Activated T-cell treated with anti-CD3 and anti-CD28 coated beads, Interleukin-2, amount 50 U/mL, for 4 hours (primary cell): ENCODE measurements at regions not wholly inside any gene's neighbourhood (a gene's known extent, or its start where the extent isn't known, plus 50 kb on each side); places are given as distances from the start of the nearest gene placed in this dataset.

Experiments used
- ATAC-seq, 2 donors: fragments of 200-7000 bp; cut with Tn5 transposase; one replicate each; pipeline ENCODE4 v1.10.0; 2021
- DNase-seq: peaks from one replicate; pipeline ENCODE4 v3.0.0-alpha.2; 2020
- H3K27me3 Mint-ChIP-seq: one replicate; pipeline ENCODE4 v1.8.0; 2021; ENCODE audit warnings: low read depth, mixed read lengths
- H3K36me3 Mint-ChIP-seq: one replicate; pipeline ENCODE4 v1.8.0; 2022; ENCODE audit warnings: mixed read lengths; ENCODE audit not compliant: insufficient read depth
- H3K4me1 Mint-ChIP-seq: one replicate; pipeline ENCODE4 v1.8.0; 2021; ENCODE audit warnings: low read depth, mixed read lengths
- H3K4me3 Mint-ChIP-seq: one replicate; pipeline ENCODE4 v1.8.0; 2021; ENCODE audit warnings: mild to moderate bottlenecking, moderate library complexity, mixed read lengths
- H3K9me3 Mint-ChIP-seq: one replicate; pipeline ENCODE4 v1.8.0; 2021; ENCODE audit warnings: mixed read lengths

DNA sequence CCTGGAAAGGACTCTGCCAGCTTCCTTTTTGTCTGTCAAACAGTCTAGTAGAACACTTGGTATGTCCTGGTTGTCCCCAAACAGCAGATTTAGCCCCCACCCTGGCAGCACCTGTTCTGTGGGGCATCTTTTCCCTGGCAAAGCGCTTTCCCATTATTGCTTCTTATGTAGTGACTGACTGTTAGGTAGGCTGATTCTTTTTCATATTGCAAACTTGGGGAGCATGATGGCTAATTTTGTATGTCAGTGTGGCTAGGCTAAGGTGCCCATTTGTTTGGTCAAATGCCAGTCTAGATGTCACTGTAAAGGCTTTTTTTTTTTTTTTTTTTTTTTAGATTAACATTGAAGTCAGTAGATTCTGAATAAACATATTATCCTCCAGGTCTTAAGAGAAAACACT lies 140.2 kb downstream of the MYCN start:
- ATAC-seq (no peak), DNase-seq (no peak)
- Mint-ChIP-seq H3K4me3 (no peak overlapping the region), H3K27me3 (peaks cover 2% of the 10 kb centered on the region), H3K36me3 (no peaks in the 10 kb centered on the region), H3K9me3 (no peaks in the 10 kb centered on the region), H3K4me1 (no peaks in the 10 kb centered on the region)

- H3K4me1 Mint-ChIP-seq: no peaks in the 10 kb centered on the region
- H3K4me3 Mint-ChIP-seq: no peak overlapping the region
- ATAC-seq (no peak), DNase-seq (no peak)
- peaks cover 2% of the 10 kb centered on the region for H3K27me3 Mint-ChIP-seq
- H3K9me3 Mint-ChIP-seq: no peaks in the 10 kb centered on the region
- no peaks in the 10 kb centered on the region for H3K36me3 Mint-ChIP-seq
Measured at GRCh38 chr2:16080071-16080470, 139.7 kb downstream of the MYCN start.

DNA sequence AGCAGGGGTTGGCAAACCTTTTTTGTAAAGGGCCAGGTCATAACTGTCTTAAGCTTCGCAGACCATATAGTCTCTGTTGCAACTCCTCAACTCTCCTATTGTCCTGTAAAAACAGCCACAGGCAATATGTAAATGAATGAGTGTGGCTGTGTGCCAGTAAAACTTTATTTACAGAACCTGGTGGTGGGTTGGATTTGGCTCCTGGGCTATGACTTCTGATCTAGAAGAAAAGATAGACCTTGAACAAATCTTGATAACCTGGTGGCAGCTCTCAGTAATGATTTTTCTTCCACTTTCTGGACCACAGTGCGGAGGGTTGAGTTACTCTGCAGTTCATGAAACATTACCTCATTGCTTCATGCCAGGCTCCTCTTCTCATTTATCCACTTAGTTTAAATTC lies 139.3 kb downstream of the MYCN start:
- no peaks in the 10 kb centered on the region for H3K9me3 Mint-ChIP-seq
- H3K4me3 Mint-ChIP-seq: no peak overlapping the region
- H3K4me1 Mint-ChIP-seq: no peaks in the 10 kb centered on the region
- no peak for DNase-seq
- ATAC-seq: no peak
- no peaks in the 10 kb centered on the region for H3K36me3 Mint-ChIP-seq
- peaks cover 2% of the 10 kb centered on the region for H3K27me3 Mint-ChIP-seq

- DNase-seq (no peak), ATAC-seq (no peak)
- no peaks in the 10 kb centered on the region for H3K36me3 Mint-ChIP-seq
- no peaks in the 10 kb centered on the region for H3K9me3 Mint-ChIP-seq
- H3K4me1 Mint-ChIP-seq: no peaks in the 10 kb centered on the region
- H3K4me3 Mint-ChIP-seq: no peak overlapping the region
- peaks cover 2% of the 10 kb centered on the region for H3K27me3 Mint-ChIP-seq
Measured at GRCh38 chr2:16077601-16078000, 137.3 kb downstream of the MYCN start.

DNA sequence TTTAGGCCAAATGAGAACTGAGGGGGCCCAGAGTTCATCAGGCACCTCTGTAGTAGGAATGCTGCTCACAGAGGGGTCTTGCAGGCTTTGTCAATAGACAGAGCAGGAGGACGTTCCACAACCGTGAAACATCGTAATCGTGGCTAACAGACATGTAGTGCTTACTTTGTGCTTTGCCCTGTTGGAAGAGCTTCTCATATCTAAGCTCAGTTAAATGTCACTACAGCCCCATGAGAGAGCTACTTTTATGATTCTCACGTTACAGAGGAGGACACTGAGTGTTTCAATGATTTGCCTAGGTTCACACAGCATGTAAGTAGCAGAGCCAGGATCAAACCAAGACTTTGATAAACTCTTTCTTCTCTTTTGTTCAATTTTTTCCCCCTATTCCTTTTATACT lies 136.6 kb downstream of the MYCN start:
- Mint-ChIP-seq H3K27me3 (no peaks in the 10 kb centered on the region), H3K36me3 (no peaks in the 10 kb centered on the region), H3K4me3 (no peak overlapping the region), H3K9me3 (no peaks in the 10 kb centered on the region), H3K4me1 (no peaks in the 10 kb centered on the region)
- no peak for ATAC-seq
- no peak for DNase-seq

GRCh38 chr2:16075045-16076012 lies 135.0 kb downstream of the MYCN start:
- Mint-ChIP-seq H3K4me3 (no peak overlapping the region), H3K36me3 (no peaks in the 10 kb centered on the region), H3K4me1 (no peaks in the 10 kb centered on the region), H3K9me3 (no peaks in the 10 kb centered on the region), H3K27me3 (no peaks in the 10 kb centered on the region)
- no peak for DNase-seq
- ATAC-seq: no peak

- no peak for ATAC-seq
Measured at GRCh38 chr2:16073921-16074425, 133.6 kb downstream of the MYCN start.

GRCh38 chr2:16073471-16073870 lies 133.1 kb downstream of the MYCN start:
- DNase-seq (no peak), ATAC-seq (no peak)
- Mint-ChIP-seq H3K4me3 (no peak overlapping the region), H3K4me1 (no peaks in the 10 kb centered on the region), H3K9me3 (no peaks in the 10 kb centered on the region), H3K27me3 (no peaks in the 10 kb centered on the region), H3K36me3 (no peaks in the 10 kb centered on the region)

More at GRCh38 chr2:16073921-16074425, 133.6 kb downstream of the MYCN start:
- H3K9me3 Mint-ChIP-seq: no peaks in the 10 kb centered on the region
- no peak overlapping the region for H3K4me3 Mint-ChIP-seq
- DNase-seq: no peak
- no peaks in the 10 kb centered on the region for H3K27me3 Mint-ChIP-seq
- no peaks in the 10 kb centered on the region for H3K4me1 Mint-ChIP-seq
- H3K36me3 Mint-ChIP-seq: no peaks in the 10 kb centered on the region

DNA sequence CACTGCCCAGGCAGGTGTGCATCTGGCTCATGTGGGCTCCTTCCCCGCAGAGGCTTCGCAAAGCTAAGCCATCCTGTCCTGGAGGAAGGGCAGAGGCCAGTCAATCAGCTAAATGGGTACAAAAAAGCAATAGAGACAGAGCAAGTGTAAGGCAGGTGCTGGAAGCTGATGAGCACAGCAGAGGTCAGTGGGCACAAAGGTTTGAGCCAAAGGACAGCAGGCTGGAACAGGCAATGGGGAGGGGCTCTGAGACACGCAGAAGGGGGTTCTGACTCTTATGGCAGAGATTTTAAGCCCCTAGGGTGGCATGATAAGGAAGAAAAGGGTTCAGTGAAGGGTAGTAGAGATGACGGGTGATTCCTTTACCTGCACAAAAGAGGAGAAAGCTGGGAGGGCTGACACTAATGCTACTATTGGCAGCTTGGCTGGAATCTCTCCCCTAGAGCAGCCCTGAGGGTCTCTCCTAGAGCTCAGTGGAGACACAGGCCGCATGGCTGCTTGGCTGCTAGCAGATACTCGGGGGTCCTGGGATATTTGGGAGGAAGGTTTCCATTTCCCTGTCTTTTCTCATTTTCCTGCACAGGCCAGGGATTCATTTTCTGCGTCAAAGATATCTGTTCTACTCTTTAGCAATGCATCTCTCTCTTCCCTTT lies 132.4 kb downstream of the MYCN start:
- Mint-ChIP-seq H3K4me1 (no peaks in the 10 kb centered on the region), H3K36me3 (no peaks in the 10 kb centered on the region), H3K27me3 (no peaks in the 10 kb centered on the region), H3K9me3 (no peaks in the 10 kb centered on the region), H3K4me3 (no peak overlapping the region)
- no peak for DNase-seq
- no peak for ATAC-seq

DNA sequence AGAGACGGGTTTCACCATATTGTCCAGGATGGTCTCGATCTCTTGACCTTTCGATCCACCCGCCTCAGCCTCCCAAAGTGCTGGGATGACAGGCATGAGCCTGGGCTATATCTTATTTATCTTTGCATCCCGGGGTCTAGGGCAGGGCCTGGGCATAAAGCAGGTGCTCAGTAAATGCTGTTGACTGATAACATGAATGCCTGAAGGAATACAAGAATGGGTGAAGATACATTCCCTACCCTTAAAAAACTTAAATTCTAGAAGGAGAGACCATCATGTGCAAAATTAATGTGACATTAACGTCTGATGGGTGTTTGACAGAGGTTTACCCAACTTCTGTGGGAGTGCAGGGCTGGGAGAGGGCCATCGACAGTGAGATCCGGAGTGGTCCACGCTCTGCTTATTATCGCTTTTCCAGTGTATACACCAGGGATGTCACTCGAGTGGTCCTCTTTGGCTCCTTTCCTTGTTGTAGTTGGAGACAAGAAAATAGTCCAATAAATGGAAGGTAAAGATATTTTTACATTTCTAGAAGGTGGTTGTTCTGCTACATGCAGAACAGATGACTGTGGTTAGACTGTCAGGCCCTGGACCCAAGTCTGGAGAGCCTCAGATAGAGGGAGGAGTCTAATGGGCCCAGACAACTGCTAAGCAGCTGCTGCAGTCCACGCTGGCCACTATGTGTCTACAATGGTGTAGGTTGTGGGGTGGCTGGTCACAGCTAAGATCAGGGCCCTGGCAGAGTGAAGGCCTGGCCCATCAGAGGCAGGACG lies 131.7 kb downstream of the MYCN start:
- H3K27me3 Mint-ChIP-seq: no peaks in the 10 kb centered on the region
- no peaks in the 10 kb centered on the region for H3K36me3 Mint-ChIP-seq
- DNase-seq (no peak), ATAC-seq (no peak)
- H3K4me1 Mint-ChIP-seq: no peaks in the 10 kb centered on the region
- H3K4me3 Mint-ChIP-seq: no peak overlapping the region
- no peaks in the 10 kb centered on the region for H3K9me3 Mint-ChIP-seq

DNA sequence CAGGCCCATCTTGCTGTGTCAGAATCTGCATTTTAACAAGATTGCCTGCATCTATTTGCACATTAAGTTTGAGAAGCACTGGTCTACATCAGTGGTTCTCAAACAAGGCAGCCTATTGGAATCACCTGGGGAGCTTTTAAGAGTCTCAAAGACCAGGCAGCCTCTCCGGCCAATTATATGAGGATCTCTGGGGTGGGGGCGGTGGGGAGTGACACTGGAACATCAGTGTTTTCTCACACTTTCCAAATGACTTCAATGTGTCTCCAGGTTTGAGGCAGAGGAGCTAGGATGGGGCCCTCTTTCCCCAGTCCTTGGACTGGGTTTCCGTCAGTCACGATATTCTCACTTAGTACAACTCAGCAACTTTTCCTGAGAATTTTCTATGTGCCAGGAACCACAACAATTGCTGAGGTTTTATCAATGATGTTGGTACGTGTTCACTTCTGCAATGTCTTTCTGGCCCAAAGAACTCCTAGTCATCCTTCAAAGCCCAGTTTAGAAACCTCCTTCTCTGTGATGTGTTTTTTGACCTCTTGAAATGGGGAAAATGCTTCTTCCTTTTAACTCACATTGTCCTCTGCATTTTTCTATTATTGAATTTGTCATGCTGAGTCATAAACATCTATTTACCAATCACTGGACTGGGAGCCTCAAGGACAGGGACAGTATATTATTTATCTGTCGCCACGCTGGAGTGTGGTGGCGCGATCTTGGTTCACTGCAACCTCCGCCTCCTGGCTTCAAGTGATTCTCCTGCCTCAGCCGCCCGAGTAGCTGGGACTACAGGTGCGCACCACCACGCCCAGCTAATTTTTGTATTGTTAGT lies 130.9 kb downstream of the MYCN start:
- H3K27me3 Mint-ChIP-seq: no peaks in the 10 kb centered on the region
- no peak for ATAC-seq
- H3K4me1 Mint-ChIP-seq: no peaks in the 10 kb centered on the region
- no peaks in the 10 kb centered on the region for H3K9me3 Mint-ChIP-seq
- no peak for DNase-seq
- no peak overlapping the region for H3K4me3 Mint-ChIP-seq
- H3K36me3 Mint-ChIP-seq: no peaks in the 10 kb centered on the region

- DNase-seq: no peak
- Mint-ChIP-seq H3K4me1 (no peaks in the 10 kb centered on the region), H3K36me3 (no peaks in the 10 kb centered on the region), H3K4me3 (no peak overlapping the region), H3K9me3 (no peaks in the 10 kb centered on the region), H3K27me3 (no peaks in the 10 kb centered on the region)
- ATAC-seq: no peak
Measured at GRCh38 chr2:16070648-16070971, 130.3 kb downstream of the MYCN start.

GRCh38 chr2:16069933-16070647 lies 129.7 kb downstream of the MYCN start:
- Mint-ChIP-seq H3K36me3 (no peaks in the 10 kb centered on the region), H3K9me3 (no peaks in the 10 kb centered on the region), H3K4me1 (no peaks in the 10 kb centered on the region), H3K27me3 (no peaks in the 10 kb centered on the region), H3K4me3 (no peak overlapping the region)
- DNase-seq (no peak), ATAC-seq (no peak)
